ENCODE measurements at regions not wholly inside any gene's neighbourhood (a gene's known extent, or its start where the extent isn't known, plus 50 kb on each side); places are given as distances from the start of the nearest gene placed in this dataset.
"Not testable (repeated sequence)": the region's sequence is repeated elsewhere in the genome, so short reads cannot be mapped to it uniquely, and the experiment has no call there.

- no peak for DNase-seq (ENCODE audit: low spot score)
Observed at GRCh38 chr6:167662075-167662880, 164.4 kb upstream of the AFDN start.

DNA sequence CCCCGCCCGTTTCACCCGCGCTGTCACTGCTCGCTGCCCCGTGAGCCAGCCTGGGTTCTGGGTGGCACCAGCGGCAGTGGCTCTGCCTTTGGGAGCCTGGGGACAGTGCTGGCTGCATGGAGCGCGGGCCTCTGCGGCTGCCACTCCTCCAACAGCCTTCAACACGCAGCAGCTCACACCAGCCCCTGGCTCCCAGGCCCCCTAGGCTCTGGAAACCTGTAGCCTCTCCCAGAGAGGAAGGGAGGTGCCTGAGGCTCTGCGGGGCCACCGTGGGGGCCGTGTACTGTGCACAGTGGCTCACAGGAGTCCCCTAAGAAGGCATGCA, 163.9 kb upstream of the AFDN start:
- no peak for DNase-seq (ENCODE audit: low spot score)

- no peak for DNase-seq (ENCODE audit: low spot score)
Observed at GRCh38 chr6:167663316-167663715, 163.4 kb upstream of the AFDN start.

DNA sequence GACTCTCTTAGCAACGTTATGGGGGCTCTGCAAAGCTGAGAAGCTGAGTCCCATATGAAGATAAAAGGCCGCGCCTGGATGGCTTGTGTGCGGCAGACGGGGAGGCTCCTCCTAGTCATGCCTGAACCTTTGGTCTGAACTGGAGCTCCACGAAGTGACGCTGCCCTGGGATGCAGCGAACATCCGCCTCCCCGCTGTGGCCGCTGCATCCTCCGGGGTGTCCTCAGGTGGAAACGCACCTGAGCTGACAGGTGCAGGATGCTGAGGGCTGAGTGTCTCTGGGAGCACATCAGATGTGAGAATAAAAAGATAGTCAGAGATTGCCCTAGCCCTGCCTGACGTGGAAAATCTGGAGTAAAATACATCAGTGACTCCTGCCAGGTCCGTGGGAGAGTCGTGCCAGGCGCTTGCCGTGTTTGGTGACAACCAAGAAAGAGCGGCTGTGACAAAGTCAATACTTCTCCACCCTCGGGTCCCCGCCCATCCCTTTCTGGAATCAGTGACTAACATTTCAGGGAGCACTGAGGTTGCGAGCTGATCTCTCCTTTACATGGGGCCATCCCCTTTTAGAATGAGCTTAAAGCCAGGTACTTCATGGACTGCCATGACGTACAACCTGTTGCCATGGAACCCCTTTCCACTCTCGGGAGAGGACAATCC, 162.8 kb upstream of the AFDN start:
- DNase-seq (ENCODE audit: low spot score): no peak

- no peak for DNase-seq (ENCODE audit: low spot score)
Observed at GRCh38 chr6:167664678-167665660, 161.7 kb upstream of the AFDN start.

DNA sequence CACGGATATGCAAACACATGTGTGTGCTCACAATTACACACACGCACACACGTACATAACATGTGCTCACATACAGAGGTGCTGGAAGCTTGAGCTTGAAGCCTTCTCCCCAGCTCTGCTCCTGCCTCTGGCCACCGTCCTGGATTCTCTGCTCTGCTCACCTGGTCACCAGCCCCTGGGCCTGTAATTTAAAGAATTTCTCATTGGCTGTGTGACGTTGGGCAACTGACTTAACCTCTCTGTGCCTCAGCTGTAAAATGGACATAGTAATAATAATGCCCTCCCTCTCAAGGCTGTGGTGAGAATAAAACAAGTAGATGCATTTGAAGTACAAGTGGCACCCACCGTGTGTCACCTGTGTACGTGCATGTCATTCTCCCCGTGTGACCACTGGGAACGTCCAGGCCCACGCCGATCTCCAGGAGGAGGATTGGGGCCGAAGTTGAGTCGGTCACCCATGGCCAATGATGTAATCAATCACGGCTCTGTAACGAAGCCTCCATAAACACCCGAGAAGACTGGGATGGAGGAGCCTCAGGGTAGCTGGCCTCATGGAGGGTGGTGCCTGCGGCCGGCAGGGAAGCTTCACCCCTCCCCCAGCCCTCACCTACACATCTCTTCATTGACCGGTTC, 160.9 kb upstream of the AFDN start:
- no peak for DNase-seq (ENCODE audit: low spot score)

GRCh38 chr6:167666571-167667203, 160.0 kb upstream of the AFDN start:
- DNase-seq (ENCODE audit: low spot score): no peak

- no peak for DNase-seq (ENCODE audit: low spot score)
Observed at GRCh38 chr6:167667204-167668018, 159.3 kb upstream of the AFDN start.

DNA sequence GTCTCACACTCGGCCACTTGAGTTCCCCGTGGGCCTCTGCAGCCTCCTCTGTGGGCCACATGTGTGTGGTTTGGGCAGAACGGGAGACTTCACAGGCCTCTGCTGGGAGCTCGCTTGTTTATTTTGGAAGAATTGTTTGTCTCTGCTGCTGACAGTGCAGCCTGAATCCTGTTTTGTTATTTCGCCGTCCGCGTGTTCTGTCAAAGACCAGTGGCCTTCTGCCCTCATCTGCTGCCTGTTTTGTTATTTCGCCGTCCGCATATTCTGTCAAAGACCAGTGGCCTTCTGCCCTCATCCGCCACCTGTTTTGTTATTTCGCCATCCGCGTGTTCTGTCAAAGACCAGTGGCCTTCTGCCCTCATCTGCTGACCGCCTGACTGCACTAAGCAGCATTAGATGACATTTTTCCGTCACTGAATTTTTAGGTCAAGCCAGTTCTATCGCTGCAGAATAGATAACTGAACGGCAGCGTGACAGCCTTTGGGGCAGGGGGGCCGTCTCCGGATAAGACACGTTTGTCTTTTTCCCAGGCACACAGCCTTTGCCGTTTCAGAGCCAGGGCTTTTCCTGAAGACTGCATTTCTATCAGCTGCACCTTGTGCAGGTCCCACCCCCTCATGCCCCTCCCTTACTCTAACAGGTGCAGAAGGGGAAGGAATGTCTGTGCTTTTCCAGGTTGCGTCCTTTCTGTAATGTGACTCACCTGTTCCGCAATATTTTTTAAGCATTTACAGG, 158.5 kb upstream of the AFDN start:
- DNase-seq (ENCODE audit: low spot score): no peak

- no peak for DNase-seq (ENCODE audit: low spot score)
Observed at GRCh38 chr6:167668754-167669552, 157.8 kb upstream of the AFDN start.

- DNase-seq (ENCODE audit: low spot score): no peak
Observed at GRCh38 chr6:167669553-167669849, 157.2 kb upstream of the AFDN start.

DNA sequence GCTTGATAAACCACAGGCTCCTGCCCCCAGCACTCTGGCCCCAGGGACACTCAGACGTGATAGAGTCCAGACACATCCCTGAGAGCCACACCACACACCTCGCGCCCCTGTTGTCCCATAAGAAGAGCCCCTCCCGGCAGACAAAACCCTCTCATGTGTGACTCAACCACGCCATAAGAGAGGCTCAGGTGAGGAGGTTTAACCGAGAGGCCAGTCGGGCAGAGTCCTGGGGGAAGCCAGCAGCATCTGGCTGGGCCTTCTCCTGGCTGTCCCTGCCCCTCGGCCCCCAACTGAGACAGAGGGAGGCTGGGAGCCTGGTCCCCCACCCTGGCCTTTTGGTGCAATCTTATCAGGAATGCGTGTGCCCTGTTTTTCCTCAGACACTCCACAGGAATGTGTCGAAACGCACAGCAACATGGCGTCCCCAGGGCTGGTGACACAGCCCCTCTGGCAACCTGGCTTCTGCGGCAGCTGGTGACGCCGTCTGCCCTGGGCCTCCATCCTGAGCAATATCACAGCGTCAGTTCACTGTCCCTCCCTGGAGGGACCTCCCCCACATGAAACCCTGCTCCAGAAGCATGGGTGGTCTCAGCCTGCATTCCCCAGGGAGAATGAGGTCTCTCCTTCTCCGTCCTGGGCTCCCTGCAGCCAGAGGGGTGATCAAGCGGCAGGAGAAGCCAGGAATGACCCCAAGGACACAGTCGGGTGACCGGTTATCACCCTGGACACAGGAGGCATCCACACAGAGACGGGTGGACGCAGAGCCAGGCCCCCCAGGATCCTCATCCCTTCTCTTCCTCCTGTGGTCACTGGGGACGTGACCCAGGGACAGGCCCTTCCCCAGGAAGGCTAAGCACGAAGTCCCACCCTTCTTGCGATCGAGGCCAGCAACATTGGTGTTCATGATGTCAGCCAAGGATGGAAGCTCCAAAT, 156.6 kb upstream of the AFDN start:
- no peak for DNase-seq (ENCODE audit: low spot score)

- DNase-seq (ENCODE audit: low spot score): no peak
Observed at GRCh38 chr6:167670938-167671338, 155.8 kb upstream of the AFDN start.

DNA sequence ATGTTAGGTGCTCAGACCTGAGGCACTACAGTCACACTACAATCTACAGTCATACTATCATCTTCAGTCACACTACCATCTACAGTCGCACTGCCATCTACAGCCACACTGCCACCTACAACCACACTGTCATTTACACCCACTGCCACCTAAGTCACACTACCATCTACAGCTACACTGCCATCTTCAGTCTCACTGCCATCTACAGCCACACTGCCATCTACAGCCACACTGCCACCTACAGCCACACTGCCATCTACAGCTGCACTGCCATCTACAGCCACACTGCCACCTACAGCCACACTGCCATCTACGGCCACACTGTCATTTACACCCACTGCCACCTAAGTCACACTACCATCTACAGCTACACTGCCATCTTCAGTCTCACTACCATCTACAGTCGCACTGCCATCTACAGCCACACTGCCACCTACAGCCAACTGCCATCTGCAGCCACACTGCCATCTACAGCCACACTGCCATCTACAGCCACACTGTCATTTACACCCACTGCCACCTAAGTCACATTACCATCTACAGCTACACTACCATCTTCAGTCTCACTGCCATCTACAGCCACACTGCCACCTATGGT, 155.2 kb upstream of the AFDN start:
- not testable (repeated sequence) for DNase-seq (ENCODE audit: low spot score)

DNA sequence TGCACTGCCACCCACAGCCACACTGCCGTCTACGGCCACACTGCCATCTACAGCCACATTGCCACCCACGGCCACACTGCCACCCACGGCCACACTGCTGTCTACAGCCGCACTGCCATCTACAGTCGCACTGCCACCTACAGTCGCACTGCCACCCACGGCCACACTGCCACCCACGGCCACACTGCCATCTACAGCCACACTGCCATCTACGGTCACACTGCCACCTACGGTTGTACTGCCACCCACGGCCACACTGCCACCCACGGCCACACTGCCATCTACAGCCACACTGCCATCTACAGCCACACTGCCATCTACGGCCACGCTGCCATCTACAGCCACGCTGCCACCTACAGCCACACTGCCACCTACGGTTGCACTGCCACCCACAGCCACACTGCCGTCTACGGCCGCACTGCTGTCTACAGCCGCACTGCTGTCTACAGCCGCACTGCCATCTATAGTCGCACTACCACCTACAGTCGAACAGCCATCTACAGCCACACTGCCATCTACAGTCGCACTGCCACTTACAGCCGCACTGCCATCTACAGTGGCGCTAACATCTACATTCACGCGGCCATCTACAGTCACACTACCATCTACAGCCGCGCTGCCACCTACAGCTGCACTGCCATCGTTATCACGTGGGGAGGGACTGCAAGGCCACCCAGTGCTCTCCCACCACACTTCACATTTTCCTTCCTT, 154.6 kb upstream of the AFDN start:
- no peak for DNase-seq (ENCODE audit: low spot score)

DNA sequence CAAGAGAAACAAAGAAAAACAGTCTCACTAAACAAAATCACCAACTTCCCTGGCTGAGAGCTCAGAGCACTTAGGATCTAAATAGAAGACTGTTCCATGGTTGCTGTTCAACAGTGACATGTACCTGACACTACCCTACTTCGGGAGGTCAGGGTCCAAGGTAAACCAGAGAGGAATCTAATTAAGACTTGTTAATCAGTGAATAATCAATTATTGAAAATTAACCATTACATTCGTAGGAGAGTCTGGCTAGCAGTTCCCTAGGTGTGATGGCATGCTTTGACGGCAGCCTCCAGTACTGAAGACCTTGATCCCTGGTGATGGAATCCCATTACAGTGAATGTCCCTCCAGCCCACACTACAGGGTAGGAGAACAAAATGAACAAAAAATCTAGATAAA, 154.0 kb upstream of the AFDN start:
- no peak for DNase-seq (ENCODE audit: low spot score)

- DNase-seq (ENCODE audit: low spot score): no peak
Observed at GRCh38 chr6:167673946-167674345, 152.8 kb upstream of the AFDN start.

All from AG08395 (cell line).